ENCODE measurements at regions not wholly inside any gene's neighbourhood (a gene's known extent, or its start where the extent isn't known, plus 50 kb on each side); places are given as distances from the start of the nearest gene placed in this dataset.
A peak's percentile ranks its signal among the peaks of the same experiment; 100 is the strongest.

GRCh38 chr5:111973961-111974360, 217.0 kb upstream of the NREP start:
- H4K20me1 ChIP-seq (ENCODE audit: insufficient read depth, low read length): no peaks in the 10 kb centered on the region
- H3K9me3 ChIP-seq (ENCODE audit: control insufficient read depth, insufficient read depth, low read length): no peaks in the 10 kb centered on the region
- no peak overlapping the region for H4K91ac ChIP-seq (ENCODE audit: insufficient read depth, low read depth, low read length)
- peaks cover 12% of the 10 kb centered on the region for H3K4me1 ChIP-seq (ENCODE audit: control insufficient read depth, insufficient read depth, low read length)
- H3K79me1 ChIP-seq (ENCODE audit: low read depth in 1 of 2, low read length in 2 of 2): no peaks in the 10 kb centered on the region
- H3K18ac ChIP-seq (ENCODE audit: low read depth, low read length): no peak overlapping the region; the same call in 1 of the 2 replicates
- ChIA-PET POLR2A (ENCODE audit: unreplicated experiment) (no interaction called here), CTCF (no interaction called here)
- H3K9ac ChIP-seq (ENCODE audit: low read depth, low read length): no peak overlapping the region
- H3K4me3 ChIP-seq (ENCODE audit: insufficient read depth, low read depth, low read length): no peak overlapping the region
- peak overlapping the region; percentile 5; the same call in 1 of the 3 replicates for H2BK15ac ChIP-seq (ENCODE audit: low read depth, low read length)
- TF ChIP-seq MXI1 (IDR thresholded peaks at IDR 0.05; ENCODE audit: borderline replicate concordance, low read depth, low read length) (no peak), POLR2A (IDR thresholded peaks at IDR 0.05; ENCODE audit: low read depth, low read length) (no peak), ELK1 (IDR thresholded peaks at IDR 0.05; ENCODE audit: borderline replicate concordance, low read depth, low read length) (no peak), RFX5 (IDR thresholded peaks at IDR 0.05; ENCODE audit: low read depth, low read length) (no peak), RCOR1 (IDR thresholded peaks at IDR 0.05; ENCODE audit: insufficient replicate concordance, low read length) (no peak), MAZ (IDR thresholded peaks at IDR 0.05; ENCODE audit: borderline replicate concordance, low read depth, low read length) (no peak), CEBPB (IDR thresholded peaks at IDR 0.05; ENCODE audit: low read depth, low read length) (no peak), MAFK (IDR thresholded peaks at IDR 0.05; ENCODE audit: low read depth, low read length) (no peak), CTCF (conservative IDR thresholded peaks at IDR 0.05; ENCODE audit: low read depth, low read length) (no peak), RAD21 (IDR thresholded peaks at IDR 0.05; ENCODE audit: low read length) (no peak)
- no peak overlapping the region for H4K5ac ChIP-seq (ENCODE audit: low read depth, low read length)
- no peak overlapping the region for H2AK9ac ChIP-seq (replicated peaks; ENCODE audit: low read depth, low read length, poor library complexity)
- in situ Hi-C loops (cut with MboI; ENCODE audit: low sequenced_read_pairs) (no loop called here), dilution Hi-C loops (cut with HindIII; ENCODE audit: low sequenced_read_pairs, unreplicated experiment) (no loop called here), intact Hi-C loops (cut with micrococcal nuclease) (no loop called here)
- DNase-seq: no peak
- peak overlapping the region; percentile 12; the same call in 1 of the 2 replicates for H3K4me2 ChIP-seq (ENCODE audit: low read depth, low read length)
- no peak overlapping the region for H2AK5ac ChIP-seq (ENCODE audit: low read depth, low read length)
- no peak overlapping the region for H3K4ac ChIP-seq (ENCODE audit: low read depth, low read length)
- H3K9me1 ChIP-seq (ENCODE audit: insufficient read depth, low read length): peaks cover 7% of the 10 kb centered on the region
- no peaks in the 10 kb centered on the region for H3K27me3 ChIP-seq (ENCODE audit: control insufficient read depth, insufficient read depth, low read length)
- no peak overlapping the region for H2BK120ac ChIP-seq (ENCODE audit: low read depth, low read length)
- ATAC-seq (ENCODE audit: low read depth): peak; percentile 52
- H2BK20ac ChIP-seq (ENCODE audit: low read depth, low read length): no peak overlapping the region
- H4K8ac ChIP-seq (ENCODE audit: low read depth in 2 of 2, low read length in 2 of 2): no peak overlapping the region
- H2AFZ ChIP-seq (replicated peaks; ENCODE audit: low read length, poor library complexity): no peak overlapping the region
- no peak overlapping the region for H3K14ac ChIP-seq (replicated peaks; ENCODE audit: low read depth, low read length)
- H3K27ac ChIP-seq (ENCODE audit: insufficient read depth, low read length): no peak overlapping the region
- no peak overlapping the region for H3K56ac ChIP-seq (ENCODE audit: extremely low read depth, insufficient read depth, low read length)
- H2BK5ac ChIP-seq (ENCODE audit: low read depth, low read length, poor library complexity, severe bottlenecking): peak overlapping the region; percentile 1
- H3K36me3 ChIP-seq (ENCODE audit: control insufficient read depth, insufficient read depth, low read length): no peaks in the 10 kb centered on the region
- no TSS peak for BruUV-seq (replicated peaks)
- H3K23ac ChIP-seq (ENCODE audit: low read depth, low read length): no peak overlapping the region
- WGBS, 2 experiments (ENCODE audit: extremely low coverage in 2 of 2, insufficient read length in 1 of 2): no CpG with 5 or more reads among the region's 2 CpGs
